Esophagus (tissue), 2 donors: ENCODE measurements at regions not wholly inside any gene's neighbourhood (a gene's known extent, or its start where the extent isn't known, plus 50 kb on each side); places are given as distances from the start of the nearest gene placed in this dataset.
"Not testable (repeated sequence)": the region's sequence is repeated elsewhere in the genome, so short reads cannot be mapped to it uniquely, and the experiment has no call there.

Experiments used
- H3K27ac ChIP-seq, 2 donors: one replicate each; pipeline ENCODE4 v1.5.1; 2013; ENCODE audit warnings: low read depth in 2 of 2, mild to moderate bottlenecking in 2 of 2, inconsistent platforms in 1 of 2, low read length in 1 of 2, moderate library complexity in 1 of 2
- H3K27me3 ChIP-seq, 2 donors: one replicate each; pipeline ENCODE4 v1.6.1; 2013; ENCODE audit warnings: low read length in 2 of 2, control low read depth in 1 of 2, mild to moderate bottlenecking in 1 of 2; ENCODE audit not compliant: insufficient read depth in 2 of 2, control insufficient read depth in 1 of 2
- H3K36me3 ChIP-seq, 2 donors: one replicate each; pipeline ENCODE4 v1.6.1; 2013; ENCODE audit warnings: low read length in 1 of 2; ENCODE audit not compliant: control insufficient read depth in 2 of 2, insufficient read depth in 2 of 2
- H3K4me1 ChIP-seq, 2 donors: one replicate each; pipeline ENCODE4 v1.6.1; 2013; ENCODE audit warnings: low read length in 1 of 2; ENCODE audit not compliant: control insufficient read depth in 2 of 2, insufficient read depth in 2 of 2
- H3K4me3 ChIP-seq, 2 donors: one replicate each; pipeline ENCODE4 v1.5.1; 2013; ENCODE audit warnings: low read length in 2 of 2, mild to moderate bottlenecking in 2 of 2, low read depth in 1 of 2, moderate library complexity in 1 of 2
- H3K9me3 ChIP-seq, 2 donors: one replicate each; pipeline ENCODE4 v1.6.1; 2013; ENCODE audit warnings: mild to moderate bottlenecking in 2 of 2, low read depth in 1 of 2, low read length in 1 of 2, moderate library complexity in 1 of 2; ENCODE audit not compliant: control insufficient read depth in 2 of 2, insufficient read depth in 1 of 2
- WGBS, 2 donors: extraction: QIAGEN DNeasy Blood & Tissue Kit; methylation state at CpG; one replicate each; pipeline ENCODE4 v1.1.7; 2013; 5-methylcytosine and 5-hydroxymethylcytosine counted together
- donor health status: healthy with polysubstance abuse.
- donor health status: Bipolar disorder and iron deficiency.

- WGBS, 2 donors: 65 to 77% methylated on average over 5 of the region's 5 CpGs
- no peaks in the 10 kb centered on the region for H3K36me3 ChIP-seq
- H3K4me3 ChIP-seq: no peak overlapping the region
- no peaks in the 10 kb centered on the region for H3K9me3 ChIP-seq
- H3K27me3 ChIP-seq: no peaks in the 10 kb centered on the region
- H3K4me1 ChIP-seq: no peaks in the 10 kb centered on the region
- H3K27ac ChIP-seq: no peak overlapping the region
These were observed 1184.1 kb downstream of the TYW1 start for GRCh38 chr7:68180761-68181160.

- Histone ChIP-seq H3K36me3 (no peaks in the 10 kb centered on the region), H3K4me1 (no peaks in the 10 kb centered on the region), H3K9me3 (no peaks in the 10 kb centered on the region), H3K27me3 (no peaks in the 10 kb centered on the region), H3K4me3 (no peak overlapping the region), H3K27ac (no peak overlapping the region)
- 89 to 92% methylated on average over 6 of the region's 6 CpGs for WGBS, 2 donors
These were observed 1186.5 kb downstream of the TYW1 start for GRCh38 chr7:68183176-68183575.

DNA sequence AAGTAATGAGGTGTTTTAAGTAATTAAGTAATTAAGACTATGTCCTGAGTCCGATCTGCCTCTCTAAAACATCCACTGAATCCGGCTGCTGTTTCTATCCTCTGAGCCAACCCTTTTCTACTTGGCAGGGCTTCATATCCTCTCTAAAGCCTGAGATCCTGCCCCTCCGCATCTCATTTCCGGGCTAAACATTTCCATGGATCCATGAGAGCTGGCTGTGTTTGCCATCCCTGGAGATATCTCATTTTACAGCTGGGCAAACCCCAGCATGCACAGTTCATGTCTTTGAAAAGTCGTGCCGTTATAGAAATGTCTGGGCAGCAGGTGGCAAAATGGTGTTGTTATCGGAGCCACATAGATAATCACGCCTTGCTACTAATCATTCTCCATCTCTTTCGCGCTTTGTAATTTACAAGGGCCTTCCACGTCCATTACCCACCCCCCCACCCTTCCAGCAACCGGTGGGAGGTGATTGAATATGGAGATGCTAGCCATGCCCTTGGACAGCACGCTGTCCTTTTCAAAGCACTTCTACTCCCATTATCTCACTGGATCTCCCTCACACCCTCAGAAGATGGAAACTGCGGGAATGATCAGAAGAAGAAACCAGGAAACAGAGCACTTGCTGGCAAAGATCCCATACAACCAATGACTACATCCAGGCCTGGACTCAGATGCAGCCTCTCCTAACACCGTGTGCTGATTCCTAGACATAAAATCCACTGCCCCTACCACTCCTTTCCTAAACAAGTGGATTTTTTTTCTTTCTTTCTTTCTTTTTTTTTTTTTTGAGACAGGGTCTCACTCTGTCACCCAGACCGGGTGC is 1189.2 kb downstream of the TYW1 start:
- Histone ChIP-seq H3K27me3 (no peaks in the 10 kb centered on the region), H3K4me3 (no peak overlapping the region), H3K9me3 (no peaks in the 10 kb centered on the region), H3K27ac (no peak overlapping the region), H3K36me3 (no peaks in the 10 kb centered on the region), H3K4me1 (no peaks in the 10 kb centered on the region)
- WGBS, 2 donors: 48 to 63% methylated on average over 16 of the region's 16 CpGs

DNA sequence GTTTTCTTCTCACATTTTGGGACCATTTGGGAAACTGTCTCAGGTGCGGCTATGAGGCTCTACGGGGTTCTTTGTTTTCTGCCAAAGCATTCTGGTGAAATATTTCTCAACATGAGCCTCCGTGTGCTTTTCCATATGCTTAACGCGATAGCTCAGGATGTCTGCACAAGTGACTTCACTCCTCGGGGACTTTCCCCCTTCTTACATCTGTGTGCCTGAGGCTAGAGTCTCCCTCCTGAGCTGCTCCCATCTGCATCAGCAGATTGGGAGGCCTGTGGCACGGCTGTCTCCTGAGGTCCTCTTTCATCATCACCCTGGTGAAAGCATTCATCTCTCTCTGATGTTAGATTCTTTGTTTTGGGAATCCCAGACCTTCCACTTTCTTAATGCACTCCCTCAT is 1190.9 kb downstream of the TYW1 start:
- 67 to 68% methylated on average over 7 of the region's 7 CpGs for WGBS, 2 donors
- Histone ChIP-seq H3K36me3 (no peaks in the 10 kb centered on the region), H3K4me1 (no peaks in the 10 kb centered on the region), H3K27ac (no peak overlapping the region), H3K9me3 (no peaks in the 10 kb centered on the region), H3K27me3 (no peaks in the 10 kb centered on the region), H3K4me3 (no peak overlapping the region)

GRCh38 chr7:68192941-68193340 is 1196.3 kb downstream of the TYW1 start:
- no peak overlapping the region for H3K4me3 ChIP-seq
- no peak overlapping the region for H3K27ac ChIP-seq
- WGBS, 2 donors: 73 to 78% methylated on average over 5 of the region's 5 CpGs
- no peaks in the 10 kb centered on the region for H3K9me3 ChIP-seq
- H3K27me3 ChIP-seq: no peaks in the 10 kb centered on the region
- no peaks in the 10 kb centered on the region for H3K4me1 ChIP-seq
- H3K36me3 ChIP-seq: no peaks in the 10 kb centered on the region

DNA sequence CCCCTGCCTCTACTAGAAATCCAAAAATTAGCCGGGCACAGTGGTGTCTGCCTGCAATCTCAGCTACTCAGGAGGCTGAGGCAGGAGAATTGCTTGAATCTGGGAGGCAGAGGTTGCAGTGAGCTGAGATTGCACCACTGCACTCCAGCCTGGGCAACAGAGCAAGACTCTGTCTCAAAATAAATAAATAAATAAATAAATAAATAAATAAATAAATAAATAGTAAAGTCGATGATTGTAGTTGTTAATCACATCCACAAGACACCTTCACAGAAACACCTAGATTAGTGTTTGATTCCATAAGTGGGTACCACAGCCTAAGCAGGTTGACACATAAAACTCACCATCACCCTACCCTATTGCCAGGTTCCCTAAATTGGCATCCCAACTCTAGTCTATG is 1199.0 kb downstream of the TYW1 start:
- not testable (repeated sequence) for H3K4me3 ChIP-seq, H3K4me1 ChIP-seq, H3K27ac ChIP-seq, H3K9me3 ChIP-seq, H3K27me3 ChIP-seq, H3K36me3 ChIP-seq
- WGBS, 2 donors: 85 to 89% methylated on average over 2 of the region's 2 CpGs

GRCh38 chr7:68200051-68200670 is 1203.5 kb downstream of the TYW1 start:
- Histone ChIP-seq H3K9me3 (no peaks in the 10 kb centered on the region), H3K27me3 (no peaks in the 10 kb centered on the region), H3K36me3 (no peaks in the 10 kb centered on the region), H3K27ac (no peak overlapping the region), H3K4me1 (no peaks in the 10 kb centered on the region), H3K4me3 (no peak overlapping the region)
- WGBS, 2 donors: 78 to 83% methylated on average over 12 of the region's 12 CpGs

- Histone ChIP-seq H3K9me3 (peaks cover 0 to 5% of the 10 kb centered on the region in 2 donors), H3K27ac (no peak overlapping the region), H3K36me3 (no peaks in the 10 kb centered on the region), H3K4me3 (no peak overlapping the region), H3K4me1 (no peaks in the 10 kb centered on the region), H3K27me3 (no peaks in the 10 kb centered on the region)
- WGBS, 2 donors: 40 to 55% methylated on average over 8 of the region's 8 CpGs
These were observed 1206.6 kb downstream of the TYW1 start for GRCh38 chr7:68203251-68203650.

DNA sequence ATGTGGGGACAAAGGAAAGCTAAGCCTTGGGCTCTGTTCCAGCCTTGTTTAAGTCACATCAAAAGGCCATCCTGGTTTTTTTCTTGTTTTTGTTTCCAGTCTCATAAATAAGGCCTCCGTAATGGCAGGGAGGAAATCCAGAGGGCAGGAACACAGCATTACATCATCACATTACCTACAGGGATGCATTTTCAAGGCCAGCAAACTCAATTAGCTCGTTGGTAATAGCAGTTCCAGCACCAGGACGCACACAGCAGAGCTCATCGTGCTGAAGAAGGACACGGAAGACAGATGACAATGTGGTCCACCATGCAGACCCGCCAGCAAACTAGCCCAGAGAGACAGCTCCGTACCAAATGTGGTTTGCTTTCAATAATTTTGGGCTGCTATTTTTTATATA is 1209.2 kb downstream of the TYW1 start:
- H3K4me3 ChIP-seq: no peak overlapping the region
- no peaks in the 10 kb centered on the region for H3K4me1 ChIP-seq
- WGBS, 2 donors: 63 to 75% methylated on average over 7 of the region's 7 CpGs
- no peak overlapping the region for H3K27ac ChIP-seq
- no peaks in the 10 kb centered on the region for H3K27me3 ChIP-seq
- peaks cover 0 to 5% of the 10 kb centered on the region in 2 donors for H3K9me3 ChIP-seq
- no peaks in the 10 kb centered on the region for H3K36me3 ChIP-seq
